PFSK-1 (cell line): ENCODE measurements at regions not wholly inside any gene's neighbourhood (a gene's known extent, or its start where the extent isn't known, plus 50 kb on each side); places are given as distances from the start of the nearest gene placed in this dataset.

Experiments
- FOXP2 ChIP-seq: optimal IDR thresholded peaks from 2 replicates; pipeline ENCODE3; 2011; ENCODE audit warnings: borderline replicate concordance, control low read depth, inconsistent platforms; ENCODE audit not compliant: insufficient read depth; ENCODE audit errors: extremely low read length, extremely low read depth
- POLR2AphosphoS5 ChIP-seq: IDR thresholded peaks from 2 replicates; pipeline ENCODE4 v1.6.1; 2012; ENCODE audit warnings: low read depth, mild to moderate bottlenecking, control low read depth, low read length, moderate library complexity
- REST ChIP-seq, 2 experiments: IDR thresholded peaks; 2 replicates each; pipeline versions ENCODE4 v1.6.1 to v1.8.0; 2011 to 2012; ENCODE audit warnings: low read depth in 2 of 2, low read length in 2 of 2, control low read depth in 1 of 2, inconsistent platforms in 1 of 2, mild to moderate bottlenecking in 1 of 2, moderate library complexity in 1 of 2; ENCODE audit not compliant: insufficient read depth in 1 of 2
- SIN3A ChIP-seq: IDR thresholded peaks from 2 replicates; pipeline ENCODE4 v1.6.1; 2012; ENCODE audit warnings: mild to moderate bottlenecking, low read length, moderate library complexity, borderline replicate concordance; ENCODE audit not compliant: insufficient read depth
- TAF1 ChIP-seq: IDR thresholded peaks from 2 replicates; pipeline ENCODE4 v1.6.1; 2012; ENCODE audit warnings: low read length, control low read depth, borderline replicate concordance; ENCODE audit not compliant: insufficient read depth

DNA sequence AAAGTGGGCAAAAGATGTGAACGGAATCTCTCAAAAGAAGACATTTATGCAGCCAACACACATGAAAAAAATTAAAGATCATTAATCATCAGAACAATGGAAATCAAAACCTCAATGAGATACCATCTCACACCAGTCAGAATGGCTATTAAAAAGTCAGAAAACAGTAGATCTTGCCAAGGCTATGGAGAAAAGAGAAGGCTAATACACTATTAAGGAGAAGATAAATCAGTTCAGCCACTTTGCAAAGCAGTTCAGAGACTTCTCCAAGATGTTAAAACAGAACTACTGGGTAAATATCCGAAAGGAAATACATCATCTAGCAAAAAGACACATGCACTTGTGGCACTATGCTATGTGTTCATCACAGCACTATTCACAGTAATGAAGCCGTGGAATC lies 388.2 kb upstream of the LUZP2 start:
- TF ChIP-seq POLR2AphosphoS5 = no peak
- TF ChIP-seq SIN3A = no peak
- no peak for TF ChIP-seq REST (IDR thresholded peaks at IDR 0.05; ENCODE audit: insufficient read depth in 1 of 2, low read depth in 2 of 2, low read length in 2 of 2)
- TF ChIP-seq TAF1 = no peak
- TF ChIP-seq FOXP2 = no peak

GRCh38 chr11:24122291-24122690 lies 374.6 kb upstream of the LUZP2 start:
- no peak for TF ChIP-seq FOXP2
- no peak for TF ChIP-seq SIN3A
- no peak for TF ChIP-seq POLR2AphosphoS5
- TF ChIP-seq TAF1 = no peak

- TF ChIP-seq TAF1 (no peak), REST (IDR thresholded peaks at IDR 0.05; ENCODE audit: insufficient read depth in 1 of 2, low read depth in 2 of 2, low read length in 2 of 2) (no peak), FOXP2 (no peak), POLR2AphosphoS5 (no peak), SIN3A (no peak)
Measured at GRCh38 chr11:24124876-24125275, 372.0 kb upstream of the LUZP2 start.

- TF ChIP-seq TAF1 (no peak), FOXP2 (no peak), SIN3A (no peak), REST (IDR thresholded peaks at IDR 0.05; ENCODE audit: insufficient read depth in 1 of 2, low read depth in 2 of 2, low read length in 2 of 2) (no peak), POLR2AphosphoS5 (no peak)
Measured at GRCh38 chr11:24131698-24132097, 365.2 kb upstream of the LUZP2 start.

GRCh38 chr11:24132471-24132870 lies 364.4 kb upstream of the LUZP2 start:
- no peak for TF ChIP-seq REST (IDR thresholded peaks at IDR 0.05; ENCODE audit: insufficient read depth in 1 of 2, low read depth in 2 of 2, low read length in 2 of 2)
- no peak for TF ChIP-seq TAF1
- TF ChIP-seq FOXP2 = no peak
- no peak for TF ChIP-seq SIN3A
- no peak for TF ChIP-seq POLR2AphosphoS5
